HG03196 (cell line): ENCODE measurements at regions not wholly inside any gene's neighbourhood (a gene's known extent, or its start where the extent isn't known, plus 50 kb on each side); places are given as distances from the start of the nearest gene placed in this dataset.
"Not testable (repeated sequence)": the region's sequence is repeated elsewhere in the genome, so short reads cannot be mapped to it uniquely, and the experiment has no call there.

Source experiments
- ATAC-seq: cut with Tn5 transposase; IDR thresholded peaks from one replicate; pipeline ENCODE4 v1.9.1; 2021; ENCODE audit not compliant: unreplicated experiment

DNA sequence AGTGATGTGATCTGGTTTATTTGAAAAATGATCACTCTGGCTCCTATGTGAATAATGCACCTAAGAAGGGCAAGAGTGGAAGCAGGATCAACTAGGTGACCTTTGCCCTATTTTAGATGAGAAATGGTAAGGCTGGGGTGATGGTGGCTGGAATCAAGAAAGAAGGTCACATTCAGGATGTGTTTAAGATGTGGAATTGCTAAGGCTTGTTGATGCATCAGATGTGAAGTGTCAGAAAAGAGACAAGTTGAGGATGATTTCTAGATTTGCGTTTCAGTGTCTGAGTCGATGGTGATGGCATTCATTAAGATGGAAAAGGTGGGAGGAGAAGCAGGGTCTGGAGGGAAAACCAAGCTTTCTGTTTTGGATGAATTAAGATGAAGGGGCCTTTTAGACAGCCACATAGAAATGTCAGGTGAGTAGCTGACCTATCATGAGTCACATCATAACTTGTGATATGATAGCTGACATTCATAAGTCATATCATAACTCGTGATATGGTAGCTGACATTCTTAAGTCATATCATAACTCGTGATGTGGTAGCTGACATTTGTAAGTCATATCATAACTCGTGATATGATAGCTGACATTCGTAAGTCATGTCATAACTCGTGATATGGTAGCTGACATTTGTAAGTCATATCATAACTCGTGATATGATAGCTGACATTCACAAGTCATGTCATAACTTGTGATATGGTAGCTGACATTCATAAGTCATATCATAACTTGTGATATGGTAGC lies 101.2 kb upstream of the SEC11C start:
- no peak for ATAC-seq

DNA sequence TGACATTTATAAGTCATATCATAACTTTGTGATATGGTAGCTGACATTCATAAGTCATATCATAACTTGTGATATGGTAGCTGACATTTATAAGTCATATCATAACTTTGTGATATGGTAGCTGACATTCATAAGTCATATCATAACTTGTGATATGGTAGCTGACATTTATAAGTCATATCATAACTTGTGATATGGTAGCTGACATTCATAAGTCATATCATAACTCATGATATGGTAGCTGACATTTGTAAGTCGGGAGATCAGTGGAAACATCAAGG lies 100.7 kb upstream of the SEC11C start:
- not testable (repeated sequence) for ATAC-seq

DNA sequence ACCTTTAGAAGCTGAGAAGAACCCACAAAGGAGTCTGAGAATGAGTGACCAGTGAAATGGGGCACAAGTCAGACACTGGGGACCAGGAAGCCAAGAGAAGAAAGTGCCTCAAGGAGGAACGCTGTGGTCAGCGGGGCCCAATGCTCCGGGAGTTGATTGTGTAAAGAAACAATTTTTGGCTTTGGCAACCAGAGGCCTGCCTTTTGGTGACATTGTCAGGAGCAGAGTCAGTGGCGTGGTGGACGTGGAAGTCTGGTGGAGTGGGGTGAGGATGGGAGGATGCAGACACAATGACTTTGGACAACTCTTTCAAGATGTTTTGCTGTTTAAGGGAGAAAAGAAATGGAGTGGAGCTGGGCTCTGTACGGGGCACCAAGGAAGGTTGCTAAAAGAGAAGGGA lies 100.2 kb upstream of the SEC11C start:
- ATAC-seq, result no peak

DNA sequence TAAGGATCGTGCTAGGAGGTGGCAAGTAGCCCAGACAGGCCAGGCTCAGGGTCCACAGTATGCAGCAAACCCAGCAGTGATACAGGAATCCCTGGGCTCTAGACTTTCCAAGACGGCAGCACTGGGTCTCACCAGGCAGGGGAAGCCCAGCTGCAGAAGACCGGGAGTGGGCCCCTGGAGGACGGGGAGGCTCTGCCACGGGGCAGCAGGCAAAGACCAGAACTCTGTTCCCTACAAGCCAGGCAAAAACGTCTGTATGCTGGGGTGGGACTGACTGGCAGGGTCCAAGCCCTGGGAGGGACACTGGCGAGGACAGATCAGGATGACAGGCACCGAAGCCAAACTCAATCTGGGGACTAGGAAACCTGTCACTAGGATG lies 98.9 kb upstream of the SEC11C start:
- ATAC-seq, result no peak

DNA sequence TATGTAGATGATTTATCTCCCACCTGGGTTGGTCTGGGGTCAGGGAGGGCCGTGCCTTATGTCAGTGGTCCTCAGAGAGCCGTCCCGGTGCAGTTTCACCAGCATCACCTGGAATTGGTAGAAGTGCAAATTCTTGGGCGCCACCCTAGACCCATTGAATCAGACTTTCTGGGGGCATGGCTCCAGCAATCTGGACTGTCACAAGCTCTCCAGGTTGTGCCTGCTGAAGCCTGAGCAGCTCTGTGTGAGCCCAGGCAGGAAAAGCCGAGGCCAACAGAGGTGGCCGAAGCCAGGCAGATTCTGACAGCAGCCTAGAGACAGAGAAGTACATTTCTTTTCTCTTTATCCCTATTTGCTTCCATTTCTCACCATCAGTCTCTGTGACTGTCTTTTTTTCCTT lies 98.4 kb upstream of the SEC11C start:
- ATAC-seq, result no peak

DNA sequence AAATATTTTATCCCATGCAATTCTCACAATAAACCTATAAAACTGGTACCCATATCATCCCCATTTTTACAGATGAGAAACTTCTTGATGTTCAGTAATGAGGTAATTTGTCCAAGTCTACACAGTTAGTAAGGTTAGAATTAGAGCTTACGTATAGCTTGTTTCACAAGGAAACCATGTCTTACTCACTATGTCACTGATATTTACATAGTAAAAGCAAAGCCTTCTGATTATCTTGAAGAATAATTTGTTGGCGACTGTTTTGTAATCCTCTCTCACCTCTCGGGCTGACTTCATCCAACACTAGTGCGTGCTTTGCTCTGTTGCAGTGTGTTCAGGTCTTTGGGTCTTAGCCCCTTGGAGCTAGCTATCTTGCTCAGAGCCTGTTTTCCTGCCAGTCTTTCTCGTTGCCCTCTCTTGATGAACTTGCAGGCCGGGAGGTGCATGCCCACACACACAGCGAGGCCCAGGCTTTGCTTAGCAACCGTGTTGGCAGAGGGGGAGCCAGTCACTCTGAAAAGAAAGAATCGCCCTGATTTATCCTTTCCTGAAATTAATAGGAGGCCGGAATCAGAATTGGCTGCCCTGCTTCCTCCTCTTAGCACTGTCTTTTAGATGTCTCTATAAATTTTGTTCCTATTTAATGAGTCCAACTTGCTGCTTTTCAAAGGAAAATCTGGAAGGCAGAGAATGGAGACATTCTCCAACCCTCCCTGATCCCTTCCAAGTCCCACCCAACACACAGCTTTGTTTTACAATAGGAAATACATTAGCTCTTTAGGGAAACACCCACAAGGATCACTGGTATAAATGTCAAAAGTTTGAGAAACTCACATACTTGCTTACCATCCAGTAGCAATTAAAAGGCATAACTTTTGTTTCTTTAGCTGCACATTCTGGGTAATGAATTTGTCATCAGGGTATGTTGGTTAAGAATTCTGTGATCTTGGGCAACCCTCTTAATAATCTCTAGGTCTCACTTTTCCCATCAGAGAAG lies 97.6 kb upstream of the SEC11C start:
- no peak for ATAC-seq

DNA sequence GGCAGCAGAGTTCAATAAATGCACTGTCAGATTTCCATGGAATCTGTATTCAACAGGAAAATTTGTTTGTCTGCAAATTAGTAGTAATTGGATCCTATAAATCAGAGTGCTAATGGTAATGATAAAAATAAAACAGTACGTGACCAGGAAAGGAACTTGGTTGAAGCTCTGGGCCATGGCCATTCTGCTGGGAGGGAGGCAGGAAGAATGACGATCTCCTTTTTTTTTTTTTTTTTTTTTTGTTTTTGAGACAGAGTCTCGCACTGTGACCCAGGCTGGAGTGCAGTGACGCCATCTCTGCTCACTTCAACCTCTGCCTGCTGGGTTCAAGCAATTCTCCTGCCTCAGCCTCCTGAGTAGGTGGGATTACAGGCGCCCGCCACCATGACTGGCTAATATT lies 94.8 kb upstream of the SEC11C start:
- ATAC-seq, result no peak

DNA sequence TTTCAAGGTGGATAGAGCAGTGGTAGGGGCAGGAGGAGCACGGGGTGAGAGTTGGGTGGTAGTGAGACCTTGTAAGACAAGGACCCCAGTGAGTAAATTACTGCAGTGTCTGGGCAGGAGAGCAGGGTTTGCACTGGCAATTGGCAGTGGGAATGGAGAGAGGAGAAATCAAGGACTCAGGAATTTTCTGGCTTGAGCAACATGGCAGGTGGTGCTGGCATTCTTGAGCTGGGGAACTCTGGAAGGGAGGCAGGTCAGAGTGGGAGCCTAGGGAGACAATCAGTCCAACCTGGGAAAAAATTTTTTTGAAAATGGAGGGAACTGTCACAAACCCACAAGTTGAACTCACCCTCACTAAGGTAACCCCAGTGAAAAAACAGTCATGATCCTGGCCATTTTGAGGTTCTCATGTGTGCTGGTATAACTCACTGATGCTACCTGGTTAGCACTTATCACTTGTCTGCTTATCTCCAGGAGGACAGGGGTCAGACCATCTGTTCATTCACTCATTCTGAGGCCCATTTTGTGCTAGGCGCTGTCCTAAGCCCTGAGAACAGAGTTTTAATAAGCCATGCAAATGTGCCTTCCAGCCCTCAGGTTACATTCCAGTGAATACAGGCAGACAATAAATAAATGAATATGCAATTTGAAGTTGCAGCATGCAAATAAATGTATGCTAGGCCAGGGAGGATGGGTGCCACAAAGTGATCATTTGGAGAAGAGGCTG lies 92.2 kb upstream of the SEC11C start:
- no peak for ATAC-seq

DNA sequence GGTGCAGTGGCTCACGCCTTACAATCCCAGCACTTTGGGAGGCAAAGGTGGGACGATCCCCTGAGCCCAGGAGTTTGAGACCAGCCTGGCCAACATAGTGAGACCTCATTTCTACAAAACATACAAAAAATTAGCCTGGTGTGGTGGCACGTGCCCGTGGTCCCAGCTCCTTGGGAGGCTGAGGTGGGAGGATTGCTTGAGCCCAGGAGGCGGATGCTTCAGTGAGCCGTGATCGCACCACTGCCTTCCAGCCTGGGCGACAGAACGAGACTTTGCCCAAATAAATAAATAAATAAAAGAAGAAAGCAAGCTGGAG lies 91.7 kb upstream of the SEC11C start:
- ATAC-seq, result no peak

DNA sequence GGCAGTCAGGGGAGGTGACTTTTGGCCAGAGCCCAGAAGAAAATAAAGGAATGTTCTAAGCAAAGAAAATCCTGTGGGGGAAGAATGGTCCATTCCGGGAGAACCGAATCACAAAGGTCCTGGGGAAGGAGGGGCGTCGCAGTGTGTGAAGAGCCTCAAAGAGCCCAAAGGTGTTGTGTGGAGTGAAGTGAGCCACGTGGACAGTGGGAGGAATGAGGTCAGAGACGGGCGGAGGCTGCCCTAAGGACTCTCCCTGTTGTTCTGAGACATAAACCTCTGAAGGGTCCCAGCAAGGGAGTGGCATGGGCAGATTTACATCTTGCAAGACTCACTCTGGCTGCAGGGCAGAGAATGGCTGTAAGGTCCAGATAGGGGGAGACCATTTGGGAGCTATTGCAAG lies 91.3 kb upstream of the SEC11C start:
- no peak for ATAC-seq

DNA sequence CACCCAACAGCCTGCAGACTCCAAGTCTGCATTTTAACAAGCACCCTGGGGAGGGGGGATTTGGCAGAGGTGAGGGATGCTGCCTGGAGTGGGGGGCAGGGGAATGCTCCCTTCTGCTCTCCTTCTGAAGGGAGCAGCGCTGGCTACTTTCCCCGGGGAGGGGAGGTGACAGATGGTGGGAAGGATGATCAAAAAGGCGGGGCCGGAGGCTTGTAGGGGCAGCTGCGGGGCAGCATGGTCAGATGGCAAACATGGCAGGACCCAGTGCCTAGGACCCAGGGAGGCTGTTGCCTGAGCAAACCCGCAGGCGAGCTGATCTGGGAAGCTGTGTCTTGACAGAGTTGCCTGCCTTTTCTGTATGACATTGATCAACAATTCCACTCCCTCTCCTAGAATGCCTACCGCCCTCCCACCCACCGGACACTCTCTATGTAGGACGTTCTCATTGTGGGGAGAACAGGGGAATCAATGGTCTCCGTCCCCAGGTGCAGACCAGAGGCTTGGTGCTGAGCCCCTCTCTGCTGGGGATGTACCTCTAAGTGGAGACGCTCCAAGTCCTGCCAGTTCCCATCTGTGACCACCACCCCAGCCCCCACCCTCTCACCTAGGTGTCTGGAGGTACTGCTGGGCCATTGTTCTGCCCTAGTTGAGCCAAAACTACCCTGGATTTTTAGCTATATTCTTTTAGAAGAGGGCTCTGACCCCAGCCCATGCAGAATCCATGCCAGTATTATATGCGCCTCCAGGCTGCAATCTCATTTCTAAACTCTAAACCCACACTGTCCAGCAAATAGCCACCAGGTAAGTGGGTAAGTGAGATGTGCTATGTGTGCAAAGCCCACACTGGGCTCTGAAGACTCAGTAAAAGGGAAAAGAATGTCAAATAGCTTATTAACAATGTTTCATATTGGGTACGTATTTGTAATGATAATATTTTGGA lies 89.7 kb upstream of the SEC11C start:
- ATAC-seq, result no peak

DNA sequence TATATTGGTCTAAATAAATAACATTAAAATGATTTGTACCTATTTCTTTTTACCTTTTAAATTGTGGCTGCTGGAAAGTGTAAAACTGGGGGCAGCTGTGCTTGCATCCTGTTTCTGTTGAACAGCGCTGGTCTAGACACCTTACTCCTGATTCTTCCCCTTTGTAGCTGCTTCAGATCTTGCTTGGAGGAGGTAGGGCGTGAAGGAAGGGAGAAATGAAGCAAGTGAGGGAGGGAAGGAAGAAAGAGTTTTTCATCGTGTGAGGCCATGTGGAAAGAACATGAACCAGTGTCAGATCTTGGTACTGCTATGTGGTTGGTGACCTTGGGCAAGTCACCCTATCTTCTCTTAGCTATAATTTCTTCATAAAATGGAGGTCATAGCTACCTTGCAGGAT lies 89.0 kb upstream of the SEC11C start:
- ATAC-seq, result no peak

DNA sequence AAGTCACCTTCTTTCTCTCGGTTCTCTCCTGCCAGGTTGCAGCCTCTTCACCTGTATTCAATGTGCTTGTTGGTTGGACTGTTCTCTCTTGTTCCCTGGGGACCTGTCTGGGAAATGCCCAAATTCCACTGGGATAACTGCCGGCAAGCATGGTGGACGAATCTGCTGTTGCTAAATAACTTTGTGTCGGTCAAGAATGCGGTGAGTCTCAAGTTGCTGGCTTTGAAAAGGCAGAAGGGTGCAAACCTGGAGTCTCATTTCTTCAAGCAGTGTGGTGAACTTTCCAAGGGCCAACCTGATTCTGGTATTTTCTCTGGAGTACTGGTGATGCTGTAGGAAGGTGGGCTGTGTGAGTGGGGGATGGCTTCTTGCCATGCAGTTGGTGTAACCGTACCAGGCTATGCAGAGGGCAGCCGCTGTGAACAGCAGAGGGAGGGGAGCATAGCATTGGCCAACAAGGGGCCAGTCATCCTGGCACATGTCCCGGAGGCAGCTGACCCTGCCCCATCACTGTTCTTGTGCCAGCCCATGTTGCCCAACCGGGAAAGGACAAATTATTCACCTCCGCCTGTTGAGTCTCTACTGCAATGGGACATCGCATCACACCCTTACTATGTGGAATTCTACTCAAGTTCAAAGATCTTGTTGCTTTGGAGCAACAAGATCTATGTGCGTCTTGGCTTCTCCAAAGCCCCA lies 88.1 kb upstream of the SEC11C start:
- ATAC-seq, result no peak

DNA sequence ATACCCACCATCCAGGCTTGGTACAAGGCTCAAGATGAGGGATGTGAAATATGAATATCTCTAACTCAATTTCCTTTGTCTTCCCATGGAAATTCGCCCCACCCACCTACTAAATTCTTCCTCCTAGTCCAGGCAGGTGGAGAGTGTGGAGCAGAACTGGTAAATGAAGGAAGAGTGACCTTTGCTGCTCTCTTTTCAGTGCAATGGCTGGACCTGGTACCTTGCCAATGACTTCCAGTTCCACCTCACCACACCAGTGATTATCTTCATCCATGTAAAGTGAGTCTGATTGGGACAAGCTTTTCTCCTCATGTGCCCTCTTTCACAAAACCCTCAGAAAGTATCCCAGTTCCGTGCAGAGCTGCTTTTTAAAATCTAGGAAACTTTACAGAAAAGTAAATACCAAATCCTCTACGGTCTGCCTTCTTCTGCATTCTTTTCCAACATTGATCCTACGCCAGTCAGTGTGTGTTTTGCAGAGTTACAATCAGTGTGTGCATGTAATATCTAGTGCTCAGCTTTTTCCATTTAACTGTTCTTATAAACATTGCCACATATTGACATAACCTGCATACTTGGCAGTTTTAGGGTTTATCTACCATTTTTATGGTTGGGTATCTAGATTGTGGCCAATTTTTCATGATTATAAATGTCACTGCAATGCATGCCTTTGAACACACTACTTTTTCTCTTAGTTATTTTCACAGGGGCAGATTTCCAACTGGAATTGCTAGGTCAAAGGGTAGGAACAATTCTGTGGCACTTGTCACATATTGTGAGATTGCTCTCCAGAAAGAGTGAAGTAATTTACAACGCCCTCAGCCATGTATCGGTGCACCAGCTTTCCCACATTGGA lies 86.5 kb upstream of the SEC11C start:
- ATAC-seq, result no peak

DNA sequence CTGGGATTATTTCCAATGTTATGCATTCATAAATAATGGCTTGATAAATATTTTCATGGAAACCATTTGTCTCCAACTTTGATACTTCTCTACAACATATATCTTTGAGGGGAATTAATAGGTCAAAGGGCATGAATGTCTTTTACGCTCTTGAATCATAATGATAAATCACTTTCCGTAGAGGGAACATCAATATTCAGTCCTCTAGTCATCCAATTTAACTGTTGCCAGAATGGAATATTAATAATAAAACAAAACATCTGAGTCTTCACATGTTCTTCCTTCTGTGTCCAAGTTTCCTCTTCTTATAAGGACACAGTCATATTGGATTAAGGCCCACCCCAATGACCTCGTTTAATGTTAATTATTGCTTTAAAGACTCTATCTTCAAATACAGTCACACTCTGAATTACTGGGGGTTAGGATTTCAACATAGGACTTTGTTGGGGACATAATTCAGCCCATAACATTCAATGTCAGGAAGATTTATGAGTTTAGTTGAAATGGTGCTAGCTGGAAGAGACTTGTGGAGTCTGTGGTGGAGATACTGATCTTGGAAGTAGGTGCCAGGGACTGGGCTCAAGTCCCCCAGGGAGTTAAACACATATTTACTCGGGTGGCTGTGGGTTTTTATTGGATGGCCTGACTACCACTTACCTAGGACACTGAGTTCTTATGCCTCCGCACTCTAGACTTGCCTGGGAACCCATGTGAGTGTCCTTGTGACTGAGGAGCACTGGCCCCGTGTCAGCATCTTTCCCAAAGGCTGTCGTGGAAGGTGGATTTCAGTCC lies 85.0 kb upstream of the SEC11C start:
- ATAC-seq, result no peak

DNA sequence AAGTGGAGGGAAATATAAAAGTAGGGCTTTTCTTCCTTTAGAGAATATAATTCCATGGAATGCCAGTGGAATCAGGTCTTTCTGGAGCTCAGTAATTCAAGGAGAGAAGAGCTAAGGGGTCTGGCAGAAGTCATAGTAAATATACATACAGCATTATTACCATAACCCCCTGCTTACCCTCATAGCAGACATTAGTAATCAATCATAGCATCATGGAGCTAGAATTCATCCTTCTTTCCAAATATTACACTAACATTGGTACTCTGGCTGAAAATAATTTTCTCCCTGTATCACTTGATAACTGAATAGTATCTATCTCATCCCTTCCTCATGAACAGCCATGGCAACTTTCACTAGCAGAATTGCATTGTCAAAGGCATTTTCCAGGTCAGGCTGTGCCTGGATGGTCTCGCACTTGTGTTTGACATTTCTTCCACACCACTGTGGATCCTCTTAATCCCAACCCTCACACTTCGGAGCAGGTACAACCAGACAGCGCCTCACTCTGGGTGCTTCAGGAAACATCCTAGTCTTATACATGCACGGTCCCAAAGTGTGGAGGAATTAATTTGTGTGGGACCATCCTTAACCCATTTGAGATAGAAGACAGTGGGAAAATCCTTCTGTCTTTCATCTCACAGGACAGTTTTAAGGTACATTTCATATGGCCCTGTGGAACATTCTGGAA lies 84.2 kb upstream of the SEC11C start:
- no peak for ATAC-seq

DNA sequence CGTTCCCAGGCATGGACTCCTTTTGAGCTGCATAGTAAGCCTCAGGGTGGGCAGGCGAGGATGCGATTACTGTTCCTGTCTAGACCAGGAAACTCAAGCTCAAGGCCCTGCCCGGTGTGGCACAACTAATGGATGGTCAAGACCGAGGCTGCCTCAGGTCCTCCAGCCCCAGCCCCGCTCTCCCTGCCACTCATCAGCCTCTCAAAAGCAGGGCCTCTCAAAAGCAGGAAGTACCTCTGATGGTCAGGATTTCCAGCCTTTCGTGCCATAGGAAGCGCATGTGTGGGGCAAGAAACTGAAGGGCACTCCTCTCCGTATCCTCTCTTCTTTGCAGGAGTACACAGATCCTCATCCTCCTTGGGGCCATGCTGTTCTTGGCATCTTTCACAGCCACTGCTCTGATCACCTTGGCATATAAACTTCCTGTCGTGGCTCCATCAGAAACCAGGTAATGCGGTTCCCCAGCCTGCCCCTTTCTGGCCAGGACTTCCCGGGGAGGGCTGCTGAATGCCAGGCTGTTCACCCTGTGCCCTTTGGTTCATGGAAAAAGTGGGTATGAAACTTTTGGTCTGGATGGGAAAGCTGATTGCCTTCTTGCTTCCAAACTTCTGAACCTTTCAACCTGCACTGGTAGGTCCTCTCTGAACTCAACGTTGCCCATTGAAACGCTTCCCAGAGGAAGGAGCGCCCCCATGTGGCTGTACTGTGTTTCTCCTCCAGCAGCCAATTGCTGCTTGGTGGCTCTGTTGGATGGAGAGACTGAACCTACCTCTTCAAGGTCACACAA lies 82.8 kb upstream of the SEC11C start:
- ATAC-seq, result no peak
